HG02678 (cell line): ENCODE measurements at regions not wholly inside any gene's neighbourhood (a gene's known extent, or its start where the extent isn't known, plus 50 kb on each side); places are given as distances from the start of the nearest gene placed in this dataset.
"Not testable (repeated sequence)": the region's sequence is repeated elsewhere in the genome, so short reads cannot be mapped to it uniquely, and the experiment has no call there.

Experiments
- ATAC-seq: cut with Tn5 transposase; IDR thresholded peaks from one replicate; pipeline ENCODE4 v1.9.1; 2021; ENCODE audit warnings: mild to moderate bottlenecking, moderate library complexity; ENCODE audit not compliant: unreplicated experiment

DNA sequence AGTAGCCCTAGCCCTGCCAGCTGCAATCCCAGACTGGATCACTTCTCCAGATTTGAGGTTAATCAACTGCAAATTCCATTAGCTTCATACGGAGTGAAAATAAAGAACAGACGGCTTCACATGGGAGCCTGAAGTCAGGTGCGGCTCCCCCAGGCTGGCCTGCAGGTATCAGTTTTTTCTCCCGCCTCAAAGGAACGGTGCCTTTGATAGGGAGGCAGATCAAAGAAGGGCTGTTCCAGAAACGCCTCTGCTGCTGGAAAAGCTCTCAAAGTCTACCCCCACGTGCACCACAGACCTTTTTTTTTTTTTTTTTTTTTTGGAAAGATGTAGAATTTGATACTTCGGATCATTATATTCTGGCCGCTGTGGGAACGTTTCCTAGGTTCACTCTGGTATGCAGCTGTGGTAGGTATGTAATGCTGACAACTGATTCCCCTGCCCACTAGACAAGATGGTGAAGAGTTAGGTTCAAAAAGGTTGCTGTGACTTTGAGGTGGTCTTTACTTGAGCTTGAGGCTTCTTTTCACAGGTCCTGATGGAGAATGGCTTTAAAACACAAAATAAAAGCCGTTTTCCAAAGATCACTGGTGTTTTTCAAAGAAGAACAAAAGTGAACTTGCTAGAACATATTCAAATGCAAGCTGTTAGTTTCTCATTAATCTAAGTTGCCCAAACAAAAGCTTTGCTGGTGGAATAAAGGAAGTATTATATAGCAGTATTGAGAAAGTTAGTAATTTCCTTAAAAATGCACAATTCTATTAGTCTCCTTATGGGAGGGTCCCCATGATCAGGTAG, 189.0 kb upstream of the NFIA start:
- ATAC-seq: no peak

DNA sequence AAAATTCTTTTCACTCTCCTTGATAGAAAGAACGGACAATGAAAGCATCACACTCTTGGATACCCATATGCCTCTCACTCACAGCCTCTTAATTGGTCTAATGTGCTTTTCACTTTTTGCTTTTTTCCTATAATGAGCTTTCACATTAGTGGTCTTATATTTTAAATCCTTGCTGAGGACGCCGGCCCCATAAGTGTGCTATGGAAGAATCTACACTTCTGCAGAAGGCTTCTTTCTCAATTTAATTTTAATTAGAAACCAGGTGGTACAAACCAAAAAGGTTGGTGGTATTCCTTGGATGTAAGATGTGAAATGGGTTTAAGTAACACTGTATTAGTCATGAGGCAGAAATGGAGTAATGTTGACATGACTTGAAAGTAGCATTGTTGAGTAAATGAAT, 190.6 kb upstream of the NFIA start:
- no peak for ATAC-seq

DNA sequence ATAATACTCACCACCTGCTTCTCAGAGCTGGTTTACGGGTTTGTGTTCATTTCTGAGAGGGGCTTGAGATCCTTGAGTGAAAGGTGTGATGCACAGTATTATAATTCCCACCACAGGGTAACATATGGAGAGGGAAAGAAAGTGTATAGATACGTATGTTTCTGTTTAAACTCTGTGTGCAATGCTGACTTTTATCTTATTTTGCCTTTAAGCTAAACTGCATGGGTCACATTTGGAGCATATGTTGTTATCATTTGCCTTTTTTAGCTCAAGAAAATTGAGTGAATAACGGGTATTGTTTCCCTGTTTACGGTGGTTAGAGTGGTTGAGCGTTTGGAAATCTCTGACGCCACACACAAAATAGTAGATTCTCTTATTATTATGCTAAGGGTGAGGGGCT, 191.1 kb upstream of the NFIA start:
- no peak for ATAC-seq

DNA sequence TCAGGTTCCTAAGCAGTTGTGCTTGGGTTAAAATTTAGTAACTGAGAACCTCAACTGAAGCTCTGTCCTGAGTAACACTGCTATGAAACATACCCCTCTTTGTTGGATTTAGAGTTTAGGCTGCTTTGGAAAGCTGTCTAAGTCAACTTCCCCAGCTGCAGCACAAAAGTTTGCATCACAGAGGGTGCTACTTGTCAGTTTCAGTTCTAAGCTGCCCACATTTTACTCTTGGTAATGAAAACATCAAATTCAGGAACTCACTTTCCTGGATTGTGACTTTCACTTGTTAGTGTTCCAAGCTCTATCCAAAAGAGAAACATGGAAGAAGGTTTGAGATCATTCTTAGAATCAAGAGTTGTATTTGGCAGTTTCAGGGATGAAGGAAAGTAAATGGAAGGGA, 191.7 kb upstream of the NFIA start:
- no peak for ATAC-seq

DNA sequence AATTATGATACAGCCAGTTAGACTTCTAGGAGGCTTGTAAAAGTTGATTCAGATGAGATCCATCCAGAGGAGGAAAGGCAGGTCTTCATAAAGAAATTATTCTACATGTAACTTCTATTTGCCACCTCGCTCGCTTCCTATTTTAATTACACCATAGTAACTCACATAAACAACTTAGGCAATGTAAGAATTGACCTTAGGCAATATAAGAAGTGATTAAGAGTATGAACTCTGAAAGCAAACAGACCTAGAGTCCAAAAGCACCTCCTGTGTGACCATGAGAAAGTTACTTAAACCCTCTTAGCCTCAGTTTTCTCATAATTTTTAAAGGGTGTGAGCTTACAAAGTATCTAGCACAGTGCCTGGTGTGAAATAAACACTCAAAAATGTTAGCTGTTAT, 192.7 kb upstream of the NFIA start:
- no peak for ATAC-seq

DNA sequence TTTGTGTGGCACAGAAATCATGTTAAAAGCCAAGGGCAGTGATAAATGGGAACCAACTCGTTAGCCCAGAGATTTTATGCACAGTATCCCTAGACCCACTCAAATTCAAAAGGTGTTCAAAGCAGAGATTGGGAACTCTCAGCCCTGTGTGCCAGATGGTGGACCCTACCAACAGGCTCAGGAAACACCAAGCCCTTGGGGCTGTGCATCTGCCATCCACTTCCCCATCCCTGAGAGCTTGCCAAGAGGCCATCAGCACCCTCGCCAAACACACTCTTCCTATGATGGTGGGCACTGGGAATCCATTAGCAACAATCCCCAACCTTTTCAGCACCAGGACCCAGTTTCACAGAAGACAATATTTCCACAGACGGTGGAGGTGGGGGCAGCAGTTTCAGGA, 194.2 kb upstream of the NFIA start:
- ATAC-seq: no peak

DNA sequence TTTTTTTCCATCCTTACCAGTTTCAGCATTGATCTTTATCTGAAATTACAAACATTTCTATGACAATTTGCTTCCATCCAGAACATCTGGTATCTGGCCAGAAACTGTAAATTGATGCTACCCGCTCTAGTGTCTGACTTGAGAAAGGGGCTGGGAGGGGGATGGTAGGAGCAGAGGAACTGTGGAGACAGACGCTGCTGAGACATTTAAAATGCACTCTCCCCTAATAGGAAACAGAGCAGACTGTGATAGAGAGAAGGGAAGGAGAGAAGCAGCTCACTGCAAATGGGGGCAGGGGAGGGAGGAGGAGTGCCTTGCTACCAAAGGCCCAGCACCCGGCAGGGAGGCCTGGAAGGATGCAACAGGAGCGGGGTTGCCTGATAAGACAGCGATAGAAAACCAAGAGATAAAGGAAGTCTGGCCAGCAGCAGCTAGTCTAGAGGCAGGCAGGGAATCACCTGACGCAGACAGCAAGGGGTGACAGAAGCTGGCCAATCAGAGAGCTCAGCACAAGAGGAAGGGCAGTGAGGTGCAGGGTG, 195.5 kb upstream of the NFIA start:
- ATAC-seq: no peak

DNA sequence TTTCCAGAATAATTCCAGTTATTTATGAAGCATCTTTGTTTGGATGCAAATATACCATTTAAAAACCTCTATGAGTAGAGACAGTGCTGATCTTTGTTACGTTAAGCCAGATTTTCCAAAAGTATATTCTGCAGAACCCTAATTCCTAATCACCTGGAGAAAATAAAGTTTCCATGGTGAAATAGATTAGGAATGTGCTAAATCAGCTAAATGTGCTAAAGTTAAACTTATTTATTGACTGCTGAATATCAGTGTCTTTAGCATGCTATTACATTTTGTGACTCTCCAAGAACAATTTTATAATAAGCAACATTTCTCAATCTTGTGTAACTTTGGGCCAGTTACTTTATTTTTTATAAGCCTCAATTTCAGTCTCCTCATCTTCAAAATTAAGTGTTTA, 196.3 kb upstream of the NFIA start:
- ATAC-seq: no peak

DNA sequence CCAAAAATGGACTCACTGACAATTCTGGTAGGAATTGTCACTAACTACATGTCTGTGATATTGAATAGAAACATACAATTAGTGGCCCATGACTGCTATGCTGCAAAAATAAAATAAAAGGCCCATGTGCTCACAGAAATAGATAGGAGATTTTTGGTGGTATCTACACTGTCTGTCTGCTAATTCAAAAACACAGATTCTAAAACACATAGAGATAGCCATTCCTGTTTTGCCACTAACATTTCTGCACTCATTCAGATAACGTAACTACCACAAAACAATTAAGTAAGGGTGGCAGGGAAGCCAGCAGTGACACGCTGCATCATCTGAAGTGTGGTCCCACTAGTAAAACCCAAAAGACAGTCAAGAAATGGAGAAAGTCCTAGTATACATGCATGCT, 202.2 kb upstream of the NFIA start:
- ATAC-seq: no peak

DNA sequence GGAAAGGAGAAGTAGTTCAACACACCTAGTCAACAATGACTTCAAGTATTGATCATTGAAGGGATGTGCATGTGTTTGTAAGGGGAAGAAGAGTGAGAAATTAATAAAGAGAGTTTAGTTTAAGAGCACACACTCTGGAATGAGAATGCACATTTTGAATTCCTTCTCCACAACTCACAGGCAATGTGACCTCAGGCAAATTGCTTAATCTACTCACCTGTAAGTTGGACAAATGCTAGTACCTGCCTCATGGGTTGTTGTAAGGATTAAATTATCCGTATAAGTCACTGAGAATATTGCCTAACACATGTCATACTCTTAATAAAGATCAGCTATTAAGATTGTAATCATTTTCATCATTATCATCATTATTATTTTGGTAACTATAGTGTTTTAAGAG, 204.0 kb upstream of the NFIA start:
- ATAC-seq: no peak

DNA sequence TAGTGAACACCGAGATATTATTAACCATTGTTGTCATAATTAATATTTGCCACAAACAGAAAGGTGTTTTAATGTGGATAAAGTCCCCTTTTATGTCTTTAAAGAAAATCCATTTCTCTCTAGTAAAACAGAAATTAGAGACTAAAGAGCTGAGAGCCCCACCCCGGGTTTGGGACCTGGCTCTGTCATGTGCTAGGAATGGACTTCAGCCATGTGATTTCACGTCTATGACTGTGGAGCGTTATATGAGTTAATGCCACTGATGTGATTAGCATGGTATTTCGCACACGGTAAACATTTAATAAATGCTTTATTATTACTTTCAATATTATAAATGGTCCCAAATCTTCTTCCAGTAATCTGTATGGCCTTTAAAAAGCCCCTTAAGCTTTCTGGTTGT, 205.0 kb upstream of the NFIA start:
- ATAC-seq: no peak

DNA sequence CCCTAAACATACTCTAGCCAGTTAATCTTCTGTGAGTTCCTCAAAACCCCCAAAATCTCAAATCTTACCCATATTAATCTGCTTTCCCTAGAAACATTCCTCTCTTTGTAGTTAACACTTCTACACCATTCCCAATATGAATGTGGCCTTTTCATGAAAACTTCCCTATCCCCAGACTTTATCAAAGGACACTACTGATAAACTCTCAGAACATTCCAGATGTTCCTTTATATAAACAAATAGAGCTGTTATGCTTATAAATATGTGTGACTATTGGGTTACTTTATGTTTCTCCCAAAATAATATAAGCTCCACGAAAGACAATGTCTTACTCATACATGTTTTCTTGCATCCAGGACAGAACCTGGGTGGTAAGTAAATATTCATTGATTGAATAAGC, 205.4 kb upstream of the NFIA start:
- ATAC-seq: no peak

DNA sequence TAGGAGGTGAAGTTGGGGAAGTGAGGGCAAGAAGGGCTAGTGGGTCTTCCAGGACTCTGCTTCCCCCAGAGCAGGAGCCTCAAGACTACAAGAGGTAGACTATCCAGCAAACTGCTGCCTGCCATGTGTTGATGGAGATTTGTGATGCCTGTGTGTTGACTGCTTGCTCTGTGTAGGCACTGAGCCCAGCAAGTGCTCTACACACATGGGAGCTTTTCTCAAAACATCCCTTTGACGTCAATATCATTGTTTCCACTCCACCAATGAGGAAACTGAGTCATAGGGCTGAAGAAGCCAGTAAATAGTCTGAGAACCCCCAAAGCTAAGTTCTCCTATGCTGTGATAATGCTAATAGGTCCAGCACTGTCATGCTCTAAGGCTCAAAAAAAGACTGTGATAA, 207.2 kb upstream of the NFIA start:
- no peak for ATAC-seq

DNA sequence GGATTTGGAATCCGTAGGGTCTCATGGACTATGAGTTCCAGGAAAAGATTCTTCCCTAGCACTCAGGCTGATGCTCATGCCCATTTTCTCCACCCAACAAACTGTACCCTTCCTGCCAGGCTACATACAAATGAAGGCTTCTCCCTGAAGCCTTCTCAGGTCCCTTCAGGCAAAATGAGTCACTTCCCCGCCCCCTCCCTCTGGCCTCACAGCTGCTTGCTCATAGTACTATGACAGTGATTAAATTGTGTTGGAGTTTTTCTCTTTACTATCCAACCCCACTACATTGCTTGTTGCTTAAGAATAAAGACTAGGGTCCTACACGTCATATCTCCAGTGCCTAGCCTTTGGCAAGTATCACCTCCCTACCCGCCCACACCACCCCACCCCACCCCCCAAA, 207.6 kb upstream of the NFIA start:
- no peak for ATAC-seq

DNA sequence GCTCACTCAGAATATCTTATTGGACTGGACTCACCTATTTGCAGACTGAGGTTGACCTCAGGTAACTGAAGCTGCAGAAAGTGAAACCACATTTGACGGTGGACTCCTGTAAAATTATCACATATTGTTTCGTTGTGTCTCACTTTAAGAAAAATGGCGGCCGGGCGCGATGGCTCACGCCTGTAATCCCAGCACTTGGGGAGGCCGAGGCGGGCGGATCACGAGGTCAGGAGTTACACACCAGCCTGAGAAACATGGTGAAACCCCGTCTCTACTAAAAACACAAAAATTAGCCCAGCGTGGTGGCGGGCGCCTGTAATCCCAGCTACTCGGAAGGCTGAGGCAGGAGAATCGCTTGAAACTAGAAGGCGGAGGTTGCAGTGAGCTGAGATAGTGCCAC, 209.0 kb upstream of the NFIA start:
- not testable (repeated sequence) for ATAC-seq

DNA sequence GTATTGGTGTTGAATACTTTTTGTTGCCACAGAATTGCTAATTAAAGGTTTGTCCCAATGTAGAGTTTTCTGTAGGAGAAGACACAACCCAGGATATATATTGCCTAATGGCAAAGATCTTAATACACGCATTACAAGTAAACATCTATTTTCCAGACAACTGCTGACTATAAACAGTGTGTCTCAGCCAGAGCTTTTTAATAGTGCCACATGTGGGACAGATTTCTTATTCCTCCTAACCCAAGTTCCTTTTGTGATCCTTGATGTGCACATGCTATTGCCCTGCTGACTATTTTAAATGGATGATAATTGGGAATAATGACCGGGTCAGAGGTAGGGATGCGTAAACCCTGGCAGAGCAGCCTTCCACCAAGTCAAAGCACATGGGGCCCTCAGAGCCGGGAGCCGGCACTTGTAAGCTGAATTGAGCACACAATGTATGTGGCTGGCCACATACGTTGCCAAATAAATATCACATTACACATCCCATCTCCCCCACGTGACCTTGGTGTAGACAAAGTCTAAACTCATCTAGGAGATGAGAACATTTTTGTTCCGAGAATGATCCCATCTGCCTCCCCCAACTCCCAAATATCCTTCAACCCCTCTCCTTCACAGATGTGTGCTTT, 209.8 kb upstream of the NFIA start:
- no peak for ATAC-seq

DNA sequence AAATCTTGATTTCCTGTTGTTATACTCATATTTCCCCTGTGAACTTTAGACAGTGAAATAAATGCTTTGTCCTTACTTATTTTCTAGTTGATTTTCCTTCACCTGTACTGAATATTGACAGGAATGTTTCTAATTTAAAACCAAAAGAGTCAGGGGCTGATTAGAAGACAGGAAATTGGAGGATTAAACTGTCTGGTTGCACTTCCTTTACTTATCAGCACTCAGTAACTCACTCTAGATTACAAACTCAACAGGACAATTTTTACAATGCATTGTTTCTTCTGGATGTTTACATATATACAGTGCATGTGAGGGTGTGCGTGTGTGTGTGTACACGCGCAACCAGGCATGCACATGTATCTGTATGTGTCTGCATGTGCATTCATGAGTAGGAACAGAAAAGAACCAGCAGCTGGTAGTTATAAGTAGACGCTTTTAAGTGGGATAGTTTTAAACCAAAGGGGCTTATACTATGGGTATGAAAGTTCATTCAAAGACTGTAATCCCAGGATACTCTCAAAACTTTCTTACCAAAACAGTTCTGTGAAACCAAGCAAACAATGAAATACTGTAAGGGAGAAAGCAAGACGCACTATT, 212.0 kb upstream of the NFIA start:
- no peak for ATAC-seq

DNA sequence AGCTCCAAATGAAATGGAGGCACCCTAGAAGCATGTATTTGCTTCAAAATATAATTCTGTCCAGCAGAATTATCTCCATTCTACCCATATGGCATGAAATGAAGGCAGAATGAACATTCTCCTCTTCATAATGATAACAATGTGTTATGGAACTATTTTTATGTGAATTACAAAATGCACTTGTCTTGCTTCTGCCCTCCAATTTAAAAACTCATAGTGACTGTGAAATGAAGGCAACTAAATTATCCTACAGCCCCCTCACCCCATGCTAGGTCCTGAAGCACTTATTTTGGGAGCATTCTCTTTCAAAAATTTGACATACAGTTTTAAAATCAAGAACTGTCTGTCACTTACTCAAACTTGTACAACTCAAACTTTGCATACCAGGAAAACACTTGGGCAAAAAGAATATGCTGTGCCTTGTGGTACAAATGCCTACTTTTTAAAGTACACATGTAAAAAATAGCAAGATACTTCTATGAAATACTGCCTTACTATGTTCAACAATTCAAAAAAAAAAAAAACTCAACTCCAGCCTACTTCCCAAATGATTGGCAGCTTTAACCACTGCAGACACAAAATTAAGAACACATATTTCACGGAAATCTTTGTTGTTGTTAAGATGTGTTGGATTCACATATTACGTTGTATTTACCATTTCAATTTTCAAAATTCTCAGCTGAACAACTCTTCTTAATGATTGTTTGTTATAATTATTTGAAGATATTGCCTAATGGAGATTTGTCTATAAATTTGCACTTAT, 213.3 kb upstream of the NFIA start:
- no peak for ATAC-seq

DNA sequence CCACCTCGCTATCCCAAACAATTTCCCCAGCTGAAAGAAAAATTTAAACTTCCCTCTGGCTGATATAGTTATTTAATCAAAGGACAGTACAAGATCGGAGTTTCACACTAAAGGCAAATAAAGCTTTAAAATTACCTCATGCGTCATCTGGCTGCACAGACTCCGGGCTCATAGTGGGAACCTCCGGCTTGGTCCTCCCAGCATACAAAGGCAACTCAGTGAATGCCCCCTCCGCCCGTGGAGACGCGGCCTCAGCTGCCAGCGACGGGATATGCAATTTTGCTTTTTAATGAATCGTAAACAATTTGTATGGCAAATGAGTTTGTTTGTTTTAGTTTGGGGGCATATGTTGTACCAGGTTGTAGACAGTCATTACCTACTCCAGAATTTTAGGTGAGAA, 214.6 kb upstream of the NFIA start:
- ATAC-seq: no peak

DNA sequence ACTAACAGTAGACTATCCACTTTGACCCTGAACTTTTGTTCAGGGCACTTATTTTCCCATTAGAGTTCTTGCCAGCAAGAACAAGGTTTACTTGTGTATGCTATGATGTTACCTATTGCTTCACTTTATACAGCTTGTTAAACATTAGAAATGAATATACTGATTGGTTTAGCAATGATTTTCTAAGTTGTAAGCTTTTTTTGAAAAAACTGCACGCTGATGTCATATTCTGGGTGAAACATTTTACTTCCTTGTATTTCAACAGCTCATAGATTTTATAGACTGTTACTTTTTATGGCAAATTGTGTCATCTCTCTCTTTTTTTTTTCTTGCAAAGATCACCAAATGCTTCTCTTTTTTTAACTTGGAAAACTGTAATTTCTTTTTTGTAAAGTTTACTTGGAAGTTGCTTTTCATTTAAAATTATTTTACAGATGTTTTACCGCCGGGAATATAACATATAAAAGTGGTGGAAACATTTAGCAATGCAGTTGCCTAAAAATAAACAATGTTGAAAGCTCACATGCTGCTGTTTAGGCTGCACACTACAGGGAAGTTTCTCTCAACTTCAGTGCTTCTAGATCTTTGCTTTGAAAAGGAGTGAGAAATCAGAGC, 215.3 kb upstream of the NFIA start:
- no peak for ATAC-seq
